Ishikawa (cell line): ENCODE measurements at regions not wholly inside any gene's neighbourhood (a gene's known extent, or its start where the extent isn't known, plus 50 kb on each side); places are given as distances from the start of the nearest gene placed in this dataset.

Source experiments
- CEBPB ChIP-seq: IDR thresholded peaks from 2 replicates; pipeline ENCODE4 v1.6.1; 2012
- CREB1 ChIP-seq: IDR thresholded peaks from 2 replicates; pipeline ENCODE4 v1.6.1; 2012; ENCODE audit warnings: low read depth
- EGR1 ChIP-seq: IDR thresholded peaks from 2 replicates; pipeline ENCODE4 v1.6.1; 2012
- EP300 ChIP-seq: IDR thresholded peaks from 2 replicates; pipeline ENCODE4 v1.6.1; 2012; ENCODE audit warnings: borderline replicate concordance
- FOXM1 ChIP-seq: IDR thresholded peaks from 2 replicates; pipeline ENCODE4 v1.6.1; 2012; ENCODE audit warnings: low read depth, borderline replicate concordance
- NFIC ChIP-seq: IDR thresholded peaks from 2 replicates; pipeline ENCODE4 v1.6.1; 2012
- TAF1 ChIP-seq: IDR thresholded peaks from 2 replicates; pipeline ENCODE4 v1.6.1; 2012; ENCODE audit warnings: low read depth, mild to moderate bottlenecking
- TCF12 ChIP-seq: IDR thresholded peaks from 2 replicates; pipeline ENCODE4 v1.6.1; 2012; ENCODE audit warnings: low read depth
- TEAD4 ChIP-seq: IDR thresholded peaks from 2 replicates; pipeline ENCODE4 v1.6.1; 2012
- YY1 ChIP-seq: IDR thresholded peaks from 2 replicates; pipeline ENCODE4 v1.6.1; 2012; ENCODE audit warnings: low read depth
- ZBTB7A ChIP-seq: IDR thresholded peaks from 2 replicates; pipeline ENCODE4 v1.6.1; 2012; ENCODE audit warnings: low read depth
- TF ChIP-seq, protein P1 (sequence below): IDR thresholded peaks from 2 replicates; pipeline ENCODE4 v1.6.1; 2012; ENCODE audit warnings: low read depth, mild to moderate bottlenecking

DNA sequence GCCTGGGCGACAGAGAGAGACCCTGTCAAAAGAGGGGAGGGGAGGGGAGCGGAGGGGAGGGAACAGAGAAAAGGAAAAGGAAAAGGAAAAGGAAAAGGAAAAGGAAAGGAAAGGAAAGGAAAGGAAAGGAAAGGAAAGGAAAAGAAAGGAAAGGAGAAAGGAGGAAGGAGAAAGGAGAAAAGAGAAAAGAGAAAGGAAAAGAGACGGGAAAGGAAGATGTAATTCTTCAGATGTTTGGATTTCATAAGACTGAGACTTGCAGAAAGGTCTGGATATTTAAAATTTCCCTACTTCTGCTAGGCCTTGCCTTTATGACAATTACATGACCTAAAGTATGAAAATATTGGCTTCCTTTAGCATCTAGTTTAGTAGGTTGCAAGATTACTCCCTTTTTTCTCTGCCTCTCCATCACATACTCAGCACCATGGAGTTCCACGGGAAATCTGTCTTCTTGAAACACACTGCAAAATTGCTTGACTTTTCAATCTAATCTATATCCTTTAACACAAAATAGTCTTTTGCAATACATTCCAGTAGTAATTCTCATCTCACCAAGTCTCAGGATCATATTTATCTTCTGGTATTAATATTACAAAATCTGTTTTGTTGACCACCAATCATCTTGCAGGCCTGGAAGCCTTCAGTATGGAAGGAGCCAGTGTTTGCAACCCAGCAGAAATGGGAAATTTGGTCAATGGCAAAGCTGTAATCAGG lies 383.5 kb downstream of the ZEB2 start:
- no peak for TF ChIP-seq EP300
- TF ChIP-seq, protein P1, sequence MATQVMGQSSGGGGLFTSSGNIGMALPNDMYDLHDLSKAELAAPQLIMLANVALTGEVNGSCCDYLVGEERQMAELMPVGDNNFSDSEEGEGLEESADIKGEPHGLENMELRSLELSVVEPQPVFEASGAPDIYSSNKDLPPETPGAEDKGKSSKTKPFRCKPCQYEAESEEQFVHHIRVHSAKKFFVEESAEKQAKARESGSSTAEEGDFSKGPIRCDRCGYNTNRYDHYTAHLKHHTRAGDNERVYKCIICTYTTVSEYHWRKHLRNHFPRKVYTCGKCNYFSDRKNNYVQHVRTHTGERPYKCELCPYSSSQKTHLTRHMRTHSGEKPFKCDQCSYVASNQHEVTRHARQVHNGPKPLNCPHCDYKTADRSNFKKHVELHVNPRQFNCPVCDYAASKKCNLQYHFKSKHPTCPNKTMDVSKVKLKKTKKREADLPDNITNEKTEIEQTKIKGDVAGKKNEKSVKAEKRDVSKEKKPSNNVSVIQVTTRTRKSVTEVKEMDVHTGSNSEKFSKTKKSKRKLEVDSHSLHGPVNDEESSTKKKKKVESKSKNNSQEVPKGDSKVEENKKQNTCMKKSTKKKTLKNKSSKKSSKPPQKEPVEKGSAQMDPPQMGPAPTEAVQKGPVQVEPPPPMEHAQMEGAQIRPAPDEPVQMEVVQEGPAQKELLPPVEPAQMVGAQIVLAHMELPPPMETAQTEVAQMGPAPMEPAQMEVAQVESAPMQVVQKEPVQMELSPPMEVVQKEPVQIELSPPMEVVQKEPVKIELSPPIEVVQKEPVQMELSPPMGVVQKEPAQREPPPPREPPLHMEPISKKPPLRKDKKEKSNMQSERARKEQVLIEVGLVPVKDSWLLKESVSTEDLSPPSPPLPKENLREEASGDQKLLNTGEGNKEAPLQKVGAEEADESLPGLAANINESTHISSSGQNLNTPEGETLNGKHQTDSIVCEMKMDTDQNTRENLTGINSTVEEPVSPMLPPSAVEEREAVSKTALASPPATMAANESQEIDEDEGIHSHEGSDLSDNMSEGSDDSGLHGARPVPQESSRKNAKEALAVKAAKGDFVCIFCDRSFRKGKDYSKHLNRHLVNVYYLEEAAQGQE, result no peak
- TF ChIP-seq FOXM1, result no peak
- no peak for TF ChIP-seq CEBPB
- TF ChIP-seq EGR1, result no peak
- TF ChIP-seq TEAD4, result no peak
- TF ChIP-seq TCF12, result no peak
- TF ChIP-seq YY1, result no peak
- no peak for TF ChIP-seq NFIC
- no peak for TF ChIP-seq CREB1
- no peak for TF ChIP-seq ZBTB7A
- no peak for TF ChIP-seq TAF1
